NCI-H526 treated with DMSO at 0.1 percent for 48 hours (cell line): ENCODE measurements at regions not wholly inside any gene's neighbourhood (a gene's known extent, or its start where the extent isn't known, plus 50 kb on each side); places are given as distances from the start of the nearest gene placed in this dataset.

Experiments used
- DNase-seq: peaks from one replicate; lab custom pipeline; 2025; lab: John Stamatoyannopoulos, UW

- no peak for DNase-seq
Measured at GRCh38 chr9:693201-694091, 148.1 kb upstream of the DMRT1 start.

- no peak for DNase-seq
Measured at GRCh38 chr9:694092-694402, 147.4 kb upstream of the DMRT1 start.

- DNase-seq, result no peak
Measured at GRCh38 chr9:694403-695154, 146.9 kb upstream of the DMRT1 start.

- no peak for DNase-seq
Measured at GRCh38 chr9:695252-695651, 146.2 kb upstream of the DMRT1 start.

- DNase-seq, result no peak
Measured at GRCh38 chr9:696332-697323, 144.9 kb upstream of the DMRT1 start.

- DNase-seq, result no peak
Measured at GRCh38 chr9:698276-698675, 143.2 kb upstream of the DMRT1 start.

GRCh38 chr9:698954-699353 lies 142.5 kb upstream of the DMRT1 start:
- DNase-seq, result no peak

GRCh38 chr9:699396-699795 lies 142.1 kb upstream of the DMRT1 start:
- DNase-seq, result no peak

GRCh38 chr9:700365-701282 lies 140.9 kb upstream of the DMRT1 start:
- DNase-seq, result no peak

- DNase-seq, result no peak
Measured at GRCh38 chr9:703392-703791, 138.1 kb upstream of the DMRT1 start.

GRCh38 chr9:706073-706472 lies 135.4 kb upstream of the DMRT1 start:
- DNase-seq, result no peak

- DNase-seq, result peak; percentile 52
Measured at GRCh38 chr9:706606-707459, 134.7 kb upstream of the DMRT1 start.

- no peak for DNase-seq
Measured at GRCh38 chr9:708182-708550, 133.3 kb upstream of the DMRT1 start.

GRCh38 chr9:708551-709432 lies 132.7 kb upstream of the DMRT1 start:
- no peak for DNase-seq

- DNase-seq, result no peak
Measured at GRCh38 chr9:710951-711745, 130.3 kb upstream of the DMRT1 start.

GRCh38 chr9:711761-712553 lies 129.5 kb upstream of the DMRT1 start:
- no peak for DNase-seq

- no peak for DNase-seq
Measured at GRCh38 chr9:712643-713042, 128.9 kb upstream of the DMRT1 start.

GRCh38 chr9:713091-713490 lies 128.4 kb upstream of the DMRT1 start:
- DNase-seq, result no peak
